AG09319 (cell line): ENCODE measurements at regions not wholly inside any gene's neighbourhood (a gene's known extent, or its start where the extent isn't known, plus 50 kb on each side); places are given as distances from the start of the nearest gene placed in this dataset.

Experiments
- DNase-seq: peaks from one replicate; pipeline ENCODE4 v3.0.0-alpha.2; 2010; ENCODE audit warnings: low read depth; ENCODE audit errors: extremely low read depth
- TF ChIP-seq, protein P1 (sequence below): IDR thresholded peaks from 2 replicates; pipeline ENCODE4 v1.5.1; 2011; ENCODE audit warnings: low read depth, mild to moderate bottlenecking, inconsistent platforms, low read length, moderate library complexity

DNA sequence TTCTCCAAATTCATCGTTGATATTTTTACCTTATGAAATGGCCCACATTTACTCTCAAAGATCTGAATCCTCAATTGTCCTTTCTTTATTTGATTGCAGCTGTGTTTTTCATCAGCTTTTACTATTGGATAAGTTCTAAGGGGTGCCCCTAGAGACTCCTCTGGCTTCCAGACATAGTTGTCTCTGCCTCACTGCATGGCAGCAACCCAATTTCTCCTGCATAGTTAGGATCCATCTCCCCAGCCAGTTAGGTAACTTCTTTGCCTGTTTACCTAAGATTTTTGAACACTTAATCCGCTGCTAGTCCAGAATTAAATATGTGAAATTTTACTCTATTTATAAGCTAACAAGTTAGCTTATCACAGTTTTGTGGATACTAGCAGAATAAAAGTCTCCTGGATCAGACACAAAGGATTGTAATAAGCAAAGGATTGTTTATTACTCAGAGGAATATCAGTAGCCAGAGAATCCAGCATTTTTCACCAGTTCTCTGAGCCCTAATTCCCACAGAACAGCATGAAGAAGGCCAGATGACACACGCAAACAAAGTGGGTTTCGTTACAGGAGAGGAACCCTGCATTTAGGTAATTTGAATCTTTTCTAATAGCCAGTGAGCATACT is 101.1 kb downstream of the BBS10 start:
- TF ChIP-seq, protein P1, sequence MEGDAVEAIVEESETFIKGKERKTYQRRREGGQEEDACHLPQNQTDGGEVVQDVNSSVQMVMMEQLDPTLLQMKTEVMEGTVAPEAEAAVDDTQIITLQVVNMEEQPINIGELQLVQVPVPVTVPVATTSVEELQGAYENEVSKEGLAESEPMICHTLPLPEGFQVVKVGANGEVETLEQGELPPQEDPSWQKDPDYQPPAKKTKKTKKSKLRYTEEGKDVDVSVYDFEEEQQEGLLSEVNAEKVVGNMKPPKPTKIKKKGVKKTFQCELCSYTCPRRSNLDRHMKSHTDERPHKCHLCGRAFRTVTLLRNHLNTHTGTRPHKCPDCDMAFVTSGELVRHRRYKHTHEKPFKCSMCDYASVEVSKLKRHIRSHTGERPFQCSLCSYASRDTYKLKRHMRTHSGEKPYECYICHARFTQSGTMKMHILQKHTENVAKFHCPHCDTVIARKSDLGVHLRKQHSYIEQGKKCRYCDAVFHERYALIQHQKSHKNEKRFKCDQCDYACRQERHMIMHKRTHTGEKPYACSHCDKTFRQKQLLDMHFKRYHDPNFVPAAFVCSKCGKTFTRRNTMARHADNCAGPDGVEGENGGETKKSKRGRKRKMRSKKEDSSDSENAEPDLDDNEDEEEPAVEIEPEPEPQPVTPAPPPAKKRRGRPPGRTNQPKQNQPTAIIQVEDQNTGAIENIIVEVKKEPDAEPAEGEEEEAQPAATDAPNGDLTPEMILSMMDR = no peak

DNA sequence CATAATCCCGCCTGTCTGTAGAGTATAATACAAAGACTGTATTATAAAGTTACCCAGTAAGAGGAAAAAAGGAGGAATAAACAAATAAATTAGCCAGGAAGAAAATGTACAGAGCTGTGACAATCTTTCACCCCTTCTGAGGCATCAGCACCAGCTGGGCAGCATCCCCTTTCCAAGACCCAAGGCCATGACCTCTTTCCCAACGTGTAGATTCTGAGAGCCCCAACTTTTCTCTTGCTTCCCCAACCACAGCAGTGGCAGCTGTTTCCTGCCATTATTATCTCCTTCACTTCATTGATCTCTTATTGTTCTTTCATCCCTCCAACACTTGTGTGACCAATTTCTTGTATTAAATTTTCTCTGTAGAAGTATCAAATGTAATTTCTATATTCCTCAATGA is 101.6 kb downstream of the BBS10 start:
- no peak for DNase-seq
- TF ChIP-seq, protein P1 = no peak

More for the DNA sequence above, 101.1 kb downstream of the BBS10 start:
- DNase-seq = no peak

DNA sequence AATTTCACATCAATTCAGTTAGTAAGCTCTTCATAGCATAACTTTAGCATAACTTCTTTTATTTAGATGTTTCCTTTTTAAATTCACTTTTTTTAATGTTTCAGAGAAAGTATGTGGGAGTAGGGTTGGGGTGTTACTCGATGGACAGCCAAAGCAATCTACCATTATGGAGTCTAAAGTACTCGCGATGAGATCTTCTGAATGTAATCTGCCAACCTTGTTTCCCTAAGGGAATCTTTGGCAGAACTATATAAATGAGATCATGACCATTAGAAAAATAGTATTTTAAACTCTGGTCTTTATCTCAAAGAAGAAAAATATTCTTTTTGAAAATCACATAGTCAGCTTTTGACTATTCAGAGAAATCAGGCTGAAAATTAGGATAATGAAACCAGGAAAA is 103.9 kb downstream of the BBS10 start:
- no peak for DNase-seq
- TF ChIP-seq, protein P1 = no peak

DNA sequence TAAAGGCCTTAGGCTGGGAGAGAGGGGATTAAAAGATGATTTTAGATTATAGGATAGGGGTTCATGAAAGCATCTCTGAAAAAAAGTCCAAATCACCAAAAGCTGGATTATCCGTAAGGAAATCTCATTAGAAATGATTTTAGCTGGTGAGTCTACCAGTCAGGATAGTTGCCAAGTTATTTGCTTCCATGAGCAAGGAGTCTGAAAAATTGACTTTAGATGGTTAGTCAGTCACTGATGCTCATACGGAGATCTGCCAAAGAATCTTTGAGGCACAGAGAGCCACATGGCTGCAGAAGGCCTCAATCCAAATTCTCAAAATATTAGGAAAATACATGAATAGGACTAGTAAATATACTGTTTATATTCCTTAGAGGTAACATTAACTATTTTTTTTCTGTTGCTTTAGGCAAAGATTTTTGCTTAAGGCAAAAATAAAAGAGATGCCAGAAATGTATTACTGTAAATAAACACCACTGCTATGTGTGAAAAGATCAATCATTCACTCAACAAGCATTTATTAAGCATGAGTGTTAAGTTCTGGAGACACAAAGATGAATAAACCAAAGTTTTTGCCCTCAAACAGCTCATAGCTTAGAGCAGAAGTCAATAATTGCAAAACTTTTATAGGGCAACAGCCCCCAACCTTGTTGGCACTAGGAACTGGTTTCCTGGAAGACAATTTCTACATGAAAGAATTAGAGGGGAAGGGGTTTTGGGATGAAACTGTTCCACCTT is 105.2 kb downstream of the BBS10 start:
- DNase-seq = no peak

DNA sequence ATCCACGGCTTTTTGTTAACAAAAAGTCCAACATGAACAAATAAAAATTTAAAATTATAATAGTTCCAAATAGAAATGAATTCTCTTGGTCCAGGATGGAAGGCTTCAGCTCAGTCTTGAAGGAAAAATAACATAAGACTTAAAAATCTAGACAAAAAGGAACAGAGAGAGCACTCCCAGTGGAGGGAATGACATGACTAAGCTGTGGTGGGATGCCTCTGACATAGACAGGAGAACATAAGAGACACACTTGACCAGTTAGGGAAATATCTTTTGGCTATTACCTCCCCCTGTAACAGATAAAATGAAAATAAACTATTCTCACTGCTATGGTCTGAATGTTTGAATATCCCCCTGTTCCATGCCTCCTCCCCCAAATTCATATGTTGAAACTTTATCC is 106.8 kb downstream of the BBS10 start:
- TF ChIP-seq, protein P1 = no peak
- DNase-seq = no peak

More for the DNA sequence above, 105.2 kb downstream of the BBS10 start:
- TF ChIP-seq, protein P1 = no peak

DNA sequence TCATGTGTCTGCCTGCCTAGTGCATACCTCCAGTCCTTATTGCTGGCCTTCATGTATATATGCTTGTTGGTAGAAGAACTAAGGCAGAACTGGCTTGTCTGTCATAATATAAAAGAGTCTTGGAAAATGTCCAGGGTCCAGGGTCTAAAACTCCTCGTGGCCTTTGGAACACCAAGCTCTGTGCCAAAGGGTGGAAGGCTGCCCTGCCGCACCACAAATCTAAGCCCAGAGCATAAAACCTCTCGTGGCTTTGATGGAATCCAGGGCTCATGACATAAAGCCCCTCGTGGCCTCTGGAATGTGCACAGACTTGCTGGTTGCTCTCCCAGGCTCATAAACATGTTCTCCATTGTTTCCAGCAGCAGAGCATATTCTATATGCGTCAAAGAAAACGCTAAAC is 107.9 kb downstream of the BBS10 start:
- TF ChIP-seq, protein P1 = no peak
- DNase-seq = no peak

DNA sequence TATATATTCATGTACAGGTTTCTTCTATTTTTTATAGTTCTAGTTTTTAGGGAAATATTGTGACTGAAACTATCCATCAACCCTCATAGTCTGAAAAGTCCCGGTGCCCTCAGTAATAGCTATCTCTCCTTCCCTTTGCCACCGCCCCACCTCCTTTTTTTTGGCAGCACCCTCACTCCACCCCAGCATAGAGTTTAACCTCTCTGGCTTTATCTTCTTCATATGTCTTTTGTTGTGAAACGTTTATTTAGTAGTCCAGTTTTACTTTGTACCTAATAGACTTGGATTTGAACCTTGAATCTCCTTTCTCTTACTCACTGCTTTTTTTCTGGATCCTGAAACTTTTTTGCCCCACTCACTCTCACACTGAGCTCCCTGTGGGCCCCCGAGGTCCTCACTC is 109.5 kb downstream of the BBS10 start:
- no peak for DNase-seq
- TF ChIP-seq, protein P1 = no peak
